Heart left ventricle (tissue), 13 donors: ENCODE measurements at regions not wholly inside any gene's neighbourhood (a gene's known extent, or its start where the extent isn't known, plus 50 kb on each side); places are given as distances from the start of the nearest gene placed in this dataset.

ENCODE experiments used
- CTCF ChIP-seq, 12 donors: fragments of 200-600 bp; sonication (generic) in 4 of 12; IDR thresholded peaks; one replicate each; pipeline versions ENCODE4 v1.5.0 to v1.8.0; 2018 to 2022; ENCODE audit warnings: antibody characterized with exemption in 12 of 12, mild to moderate bottlenecking in 5 of 12
- POLR2A ChIP-seq, 2 donors: fragments of 450-650 bp; IDR thresholded peaks; one replicate each; pipeline ENCODE4 v1.6.1; 2017; ENCODE audit warnings: antibody characterized with exemption in 2 of 2, mild to moderate bottlenecking in 2 of 2, moderate library complexity in 2 of 2
- donor health status: ischemic (EF 13 %, LVEDD 7.1; RV severe dilation, severe dysfunction).
- donor health status: DM: no; HTN: yes; CAD: no.
- donor health status: DM: no; HTN: no; CAD: no.
- donor health status: ischemic (EF 25% LVEDD 6.9; RV normal size, moderate dysfunction).
- donor health status: ischemic (EF 25% LVEDD 5.7; RV mildly dilated, moderate dysfunction).
- donor health status: ischemic (EF 35%, LVEDD 5.7; RV mildly dilated, moderate dysfunction).
- donor health status: nonischemic (EF 11% LVEDD 7.7; RV severe dilation, severe dysfunction).
- donor health status: DM: yes; HTN: yes; CAD: no.
- donor health status: PGD.
- donor health status: ischemic (EF 29% LVEDD 5.4; RV normal size, mild dysfunction).
- donor health status: nonischemic (EF 23%, LVEDD 6.1; RV moderate dilation, normal function).

GRCh38 chr4:14257903-14258302 is 630.4 kb upstream of the BOD1L1 start:
- TF ChIP-seq CTCF (IDR thresholded peaks at IDR 0.05): no peak
- no peak for TF ChIP-seq POLR2A (IDR thresholded peaks at IDR 0.05)
